ENCODE measurements at regions not wholly inside any gene's neighbourhood (a gene's known extent, or its start where the extent isn't known, plus 50 kb on each side); places are given as distances from the start of the nearest gene placed in this dataset.
A peak's percentile ranks its signal among the peaks of the same experiment; 100 is the strongest.

- TF ChIP-seq, protein P1, sequence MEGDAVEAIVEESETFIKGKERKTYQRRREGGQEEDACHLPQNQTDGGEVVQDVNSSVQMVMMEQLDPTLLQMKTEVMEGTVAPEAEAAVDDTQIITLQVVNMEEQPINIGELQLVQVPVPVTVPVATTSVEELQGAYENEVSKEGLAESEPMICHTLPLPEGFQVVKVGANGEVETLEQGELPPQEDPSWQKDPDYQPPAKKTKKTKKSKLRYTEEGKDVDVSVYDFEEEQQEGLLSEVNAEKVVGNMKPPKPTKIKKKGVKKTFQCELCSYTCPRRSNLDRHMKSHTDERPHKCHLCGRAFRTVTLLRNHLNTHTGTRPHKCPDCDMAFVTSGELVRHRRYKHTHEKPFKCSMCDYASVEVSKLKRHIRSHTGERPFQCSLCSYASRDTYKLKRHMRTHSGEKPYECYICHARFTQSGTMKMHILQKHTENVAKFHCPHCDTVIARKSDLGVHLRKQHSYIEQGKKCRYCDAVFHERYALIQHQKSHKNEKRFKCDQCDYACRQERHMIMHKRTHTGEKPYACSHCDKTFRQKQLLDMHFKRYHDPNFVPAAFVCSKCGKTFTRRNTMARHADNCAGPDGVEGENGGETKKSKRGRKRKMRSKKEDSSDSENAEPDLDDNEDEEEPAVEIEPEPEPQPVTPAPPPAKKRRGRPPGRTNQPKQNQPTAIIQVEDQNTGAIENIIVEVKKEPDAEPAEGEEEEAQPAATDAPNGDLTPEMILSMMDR (IDR thresholded peaks at IDR 0.05; ENCODE audit: borderline replicate concordance, insufficient read depth, low read depth, low read length): no peak
- H3K4me3 ChIP-seq (ENCODE audit: low read depth, low read length): no peak overlapping the region
Observed at GRCh38 chr4:4697584-4697983, 155.7 kb upstream of the STX18 start.

- TF ChIP-seq, protein P1 (IDR thresholded peaks at IDR 0.05; ENCODE audit: borderline replicate concordance, insufficient read depth, low read depth, low read length): no peak
- no peak overlapping the region for H3K4me3 ChIP-seq (ENCODE audit: low read depth, low read length)
Observed at GRCh38 chr4:4696530-4696929, 154.7 kb upstream of the STX18 start.

DNA sequence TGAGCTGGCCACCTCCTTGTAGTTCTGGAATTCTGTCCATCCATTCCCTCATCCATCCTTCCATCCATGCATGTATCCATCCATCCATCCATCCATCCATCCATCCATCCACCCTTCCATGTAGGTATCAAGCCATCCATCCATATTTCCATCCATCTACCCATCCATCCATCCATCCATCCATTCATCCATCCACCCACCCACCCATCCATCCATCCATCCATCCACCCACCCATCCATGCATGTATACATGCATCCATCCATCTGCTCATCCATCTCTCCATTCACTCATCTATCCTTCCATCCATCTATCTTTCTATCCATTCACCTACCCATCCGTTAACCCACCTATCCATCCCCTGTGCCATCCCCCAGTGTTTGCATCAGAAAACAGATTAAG is 153.6 kb upstream of the STX18 start:
- TF ChIP-seq, protein P1 (IDR thresholded peaks at IDR 0.05; ENCODE audit: borderline replicate concordance, insufficient read depth, low read depth, low read length): no peak
- no peak overlapping the region for H3K4me3 ChIP-seq (ENCODE audit: low read depth, low read length)

DNA sequence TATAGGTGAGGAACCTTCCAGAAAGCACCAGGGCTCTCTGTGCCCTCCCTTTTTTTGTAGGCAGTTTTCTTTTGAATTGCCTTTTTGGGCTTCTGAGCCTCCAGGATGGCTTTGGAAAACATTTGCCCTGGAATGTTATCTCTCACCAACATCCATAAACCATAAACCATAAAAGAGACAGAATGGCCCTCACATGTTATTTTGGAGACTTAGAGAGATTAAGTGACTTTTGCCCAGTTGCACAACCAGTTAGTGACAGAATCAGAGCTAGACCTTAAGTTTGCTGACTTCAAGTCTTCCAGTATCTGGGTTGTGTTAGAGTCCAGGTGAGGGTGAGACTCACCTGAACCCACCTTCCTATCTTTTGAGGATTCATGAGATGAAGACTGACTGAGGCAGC is 153.0 kb upstream of the STX18 start:
- H3K4me3 ChIP-seq (ENCODE audit: low read depth, low read length): no peak overlapping the region
- TF ChIP-seq, protein P1 (IDR thresholded peaks at IDR 0.05; ENCODE audit: borderline replicate concordance, insufficient read depth, low read depth, low read length): no peak

GRCh38 chr4:4694296-4694772 is 152.5 kb upstream of the STX18 start:
- TF ChIP-seq, protein P1 (IDR thresholded peaks at IDR 0.05; ENCODE audit: borderline replicate concordance, insufficient read depth, low read depth, low read length): 0 out of 2 replicates have a peak, but pooled peaks have one; percentile 33
- no peak overlapping the region for H3K4me3 ChIP-seq (ENCODE audit: low read depth, low read length)

DNA sequence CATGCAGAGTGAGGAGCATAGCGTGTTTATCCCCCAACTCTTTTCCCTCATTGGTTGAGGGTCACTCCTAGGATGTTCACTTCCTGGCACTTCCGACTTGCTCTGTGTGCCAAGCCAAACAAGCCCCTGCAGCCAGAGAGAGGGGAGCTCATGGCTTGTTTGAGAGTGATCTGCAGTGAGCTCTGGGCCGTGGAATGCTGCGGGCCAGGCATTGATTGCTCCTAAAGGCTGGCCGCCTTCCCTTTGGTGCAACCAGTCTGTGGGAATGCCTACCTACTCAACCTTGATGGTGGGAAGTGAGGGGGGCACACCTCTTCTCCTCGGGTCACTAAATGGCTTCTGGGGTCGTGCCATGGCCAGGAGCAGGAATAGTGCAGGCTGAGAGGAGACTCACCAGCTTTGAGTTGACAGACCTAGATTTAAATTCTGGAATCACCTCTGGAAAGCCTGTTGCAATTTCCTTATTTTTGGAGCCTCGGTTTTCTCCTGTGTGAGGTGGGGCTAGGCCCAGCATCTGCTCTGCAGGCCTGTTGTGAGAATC is 152.0 kb upstream of the STX18 start:
- TF ChIP-seq, protein P1 (IDR thresholded peaks at IDR 0.05; ENCODE audit: borderline replicate concordance, insufficient read depth, low read depth, low read length): no peak; the same call in 1 of the 2 replicates
- no peak overlapping the region for H3K4me3 ChIP-seq (ENCODE audit: low read depth, low read length)

GRCh38 chr4:4693258-4693657 is 151.4 kb upstream of the STX18 start:
- H3K4me3 ChIP-seq (ENCODE audit: low read depth, low read length): no peak overlapping the region
- TF ChIP-seq, protein P1 (IDR thresholded peaks at IDR 0.05; ENCODE audit: borderline replicate concordance, insufficient read depth, low read depth, low read length): no peak

Measured in GM12875 (cell line).